Endothelial cell (in vitro differentiated cells): ENCODE measurements at regions not wholly inside any gene's neighbourhood (a gene's known extent, or its start where the extent isn't known, plus 50 kb on each side); places are given as distances from the start of the nearest gene placed in this dataset.
"Not testable (repeated sequence)": the region's sequence is repeated elsewhere in the genome, so short reads cannot be mapped to it uniquely, and the experiment has no call there.

ENCODE experiments used
- DNase-seq: peaks from one replicate; pipeline ENCODE4 v3.0.0; 2021; ENCODE audit warnings: low spot score
- H3K27ac Mint-ChIP-seq: one replicate; pipeline ENCODE4 v1.8.0; 2021; ENCODE audit warnings: mixed read lengths, inconsistent platforms; ENCODE audit not compliant: unreplicated experiment
- H3K27me3 Mint-ChIP-seq: one replicate; pipeline ENCODE4 v1.8.0; 2021; ENCODE audit warnings: mild to moderate bottlenecking, moderate library complexity, mixed read lengths, inconsistent platforms; ENCODE audit not compliant: unreplicated experiment
- H3K36me3 Mint-ChIP-seq: one replicate; pipeline ENCODE4 v1.8.0; 2021; ENCODE audit warnings: mild to moderate bottlenecking, low read depth, mixed read lengths, inconsistent platforms; ENCODE audit not compliant: unreplicated experiment
- H3K4me1 Mint-ChIP-seq: one replicate; pipeline ENCODE4 v1.8.0; 2021; ENCODE audit warnings: mild to moderate bottlenecking, mixed read lengths, inconsistent platforms; ENCODE audit not compliant: unreplicated experiment
- H3K4me3 Mint-ChIP-seq: one replicate; pipeline ENCODE4 v1.8.0; 2021; ENCODE audit warnings: mild to moderate bottlenecking, mixed read lengths, inconsistent platforms; ENCODE audit not compliant: unreplicated experiment
- H3K9me3 Mint-ChIP-seq: one replicate; pipeline ENCODE4 v1.8.0; 2021; ENCODE audit warnings: mixed read lengths, inconsistent platforms; ENCODE audit not compliant: unreplicated experiment
- CTCF ChIP-seq: fragments of 200-600 bp; sonication (generic); IDR thresholded peaks from one replicate; pipeline ENCODE4 v1.5.0; 2021; ENCODE audit warnings: antibody characterized with exemption; ENCODE audit not compliant: unreplicated experiment

GRCh38 chr6:78528926-78529325 lies 338.4 kb upstream of the IRAK1BP1 start:
- TF ChIP-seq CTCF = no peak
- Mint-ChIP-seq H3K27ac (no peak overlapping the region), H3K4me3 (no peak overlapping the region), H3K4me1 (peaks cover 1% of the 10 kb centered on the region), H3K27me3 (no peaks in the 10 kb centered on the region), H3K9me3 (no peaks in the 10 kb centered on the region), H3K36me3 (no peaks in the 10 kb centered on the region)
- DNase-seq = no peak

- H3K4me1 Mint-ChIP-seq = peaks cover 7% of the 10 kb centered on the region
- no peak overlapping the region for H3K4me3 Mint-ChIP-seq
- H3K9me3 Mint-ChIP-seq = no peaks in the 10 kb centered on the region
- H3K36me3 Mint-ChIP-seq = no peaks in the 10 kb centered on the region
- no peak for TF ChIP-seq CTCF
- no peak for DNase-seq
- H3K27me3 Mint-ChIP-seq = no peaks in the 10 kb centered on the region
- H3K27ac Mint-ChIP-seq = no peak overlapping the region
Observed at GRCh38 chr6:78530208-78530607, 337.1 kb upstream of the IRAK1BP1 start.

- no peak overlapping the region for H3K4me3 Mint-ChIP-seq
- no peak overlapping the region for H3K27ac Mint-ChIP-seq
- TF ChIP-seq CTCF = no peak
- H3K27me3 Mint-ChIP-seq = no peaks in the 10 kb centered on the region
- peaks cover 7% of the 10 kb centered on the region for H3K4me1 Mint-ChIP-seq
- DNase-seq = no peak
- no peaks in the 10 kb centered on the region for H3K36me3 Mint-ChIP-seq
- H3K9me3 Mint-ChIP-seq = no peaks in the 10 kb centered on the region
Observed at GRCh38 chr6:78533426-78533825, 333.9 kb upstream of the IRAK1BP1 start.

- no peak for TF ChIP-seq CTCF
- H3K36me3 Mint-ChIP-seq = no peaks in the 10 kb centered on the region
- no peak overlapping the region for H3K27ac Mint-ChIP-seq
- no peak overlapping the region for H3K4me3 Mint-ChIP-seq
- no peaks in the 10 kb centered on the region for H3K27me3 Mint-ChIP-seq
- DNase-seq = no peak
- peaks cover 7% of the 10 kb centered on the region for H3K4me1 Mint-ChIP-seq
- no peaks in the 10 kb centered on the region for H3K9me3 Mint-ChIP-seq
Observed at GRCh38 chr6:78533876-78534275, 333.5 kb upstream of the IRAK1BP1 start.

- H3K36me3 Mint-ChIP-seq = no peaks in the 10 kb centered on the region
- no peak overlapping the region for H3K4me3 Mint-ChIP-seq
- H3K27me3 Mint-ChIP-seq = no peaks in the 10 kb centered on the region
- no peak overlapping the region for H3K27ac Mint-ChIP-seq
- no peaks in the 10 kb centered on the region for H3K9me3 Mint-ChIP-seq
- no peak for DNase-seq
- H3K4me1 Mint-ChIP-seq = peaks cover 7% of the 10 kb centered on the region
- TF ChIP-seq CTCF = no peak
Observed at GRCh38 chr6:78538002-78538401, 329.3 kb upstream of the IRAK1BP1 start.

- not testable (repeated sequence) for H3K27me3 Mint-ChIP-seq, H3K36me3 Mint-ChIP-seq, H3K4me3 Mint-ChIP-seq, H3K9me3 Mint-ChIP-seq, H3K4me1 Mint-ChIP-seq, H3K27ac Mint-ChIP-seq, DNase-seq
Observed at GRCh38 chr6:78547636-78548035, 319.7 kb upstream of the IRAK1BP1 start.
